ENCODE measurements at regions not wholly inside any gene's neighbourhood (a gene's known extent, or its start where the extent isn't known, plus 50 kb on each side); places are given as distances from the start of the nearest gene placed in this dataset.

GRCh38 chr4:110675426-110675825, 52.5 kb upstream of the PITX2 start:
- DNase-seq = no peak

GRCh38 chr4:110676241-110676640, 53.4 kb upstream of the PITX2 start:
- no peak for DNase-seq

- DNase-seq = no peak
These were observed 55.8 kb upstream of the PITX2 start for GRCh38 chr4:110678517-110679227.

- no peak for DNase-seq
These were observed 57.4 kb upstream of the PITX2 start for GRCh38 chr4:110680265-110680664.

- DNase-seq = no peak
These were observed 58.5 kb upstream of the PITX2 start for GRCh38 chr4:110681381-110681780.

GRCh38 chr4:110682311-110682710, 59.4 kb upstream of the PITX2 start:
- no peak for DNase-seq

GRCh38 chr4:110683601-110684000, 60.7 kb upstream of the PITX2 start:
- DNase-seq = no peak

- no peak for DNase-seq
These were observed 79.4 kb upstream of the PITX2 start for GRCh38 chr4:110702326-110702725.

GRCh38 chr4:110704748-110705439, 82.0 kb upstream of the PITX2 start:
- DNase-seq = no peak

- no peak for DNase-seq
These were observed 82.5 kb upstream of the PITX2 start for GRCh38 chr4:110705440-110705782.

GRCh38 chr4:110710070-110710469, 87.2 kb upstream of the PITX2 start:
- DNase-seq = no peak

GRCh38 chr4:110712486-110712885, 89.6 kb upstream of the PITX2 start:
- no peak for DNase-seq

- DNase-seq = no peak
These were observed 107.4 kb upstream of the PITX2 start for GRCh38 chr4:110730318-110730717.

GRCh38 chr4:110733901-110734300, 111.0 kb upstream of the PITX2 start:
- DNase-seq = no peak

- DNase-seq = no peak
These were observed 112.8 kb upstream of the PITX2 start for GRCh38 chr4:110735686-110736085.

- DNase-seq = no peak
These were observed 115.1 kb upstream of the PITX2 start for GRCh38 chr4:110737931-110738330.

- no peak for DNase-seq
These were observed 119.3 kb upstream of the PITX2 start for GRCh38 chr4:110742143-110742542.

GRCh38 chr4:110748071-110748470, 125.2 kb upstream of the PITX2 start:
- DNase-seq = no peak

GRCh38 chr4:110751183-110751582, 128.3 kb upstream of the PITX2 start:
- no peak for DNase-seq

GRCh38 chr4:110751986-110752385, 129.1 kb upstream of the PITX2 start:
- no peak for DNase-seq

- DNase-seq = no peak
These were observed 130.6 kb upstream of the PITX2 start for GRCh38 chr4:110753466-110753865.

GRCh38 chr4:110754716-110755115, 131.8 kb upstream of the PITX2 start:
- DNase-seq = no peak

GRCh38 chr4:110769578-110769977, 146.7 kb upstream of the PITX2 start:
- DNase-seq = peak; percentile 15

GRCh38 chr4:110770353-110770752, 147.5 kb upstream of the PITX2 start:
- DNase-seq = no peak

GRCh38 chr4:110778521-110778920, 155.6 kb upstream of the PITX2 start:
- no peak for DNase-seq

Measured in kidney glomerular epithelial cell (primary cell).